SU-DHL-6 (cell line): ENCODE measurements at regions not wholly inside any gene's neighbourhood (a gene's known extent, or its start where the extent isn't known, plus 50 kb on each side); places are given as distances from the start of the nearest gene placed in this dataset.

ENCODE experiments used
- H2AFZ ChIP-seq: fragments of 200-600 bp; sonication (generic); 2 replicates; pipeline ENCODE4 v1.6.1; 2014; ENCODE audit warnings: low read depth, mild to moderate bottlenecking, moderate library complexity, mixed read lengths, antibody characterized with exemption, low read length; ENCODE audit not compliant: severe bottlenecking
- H3F3A ChIP-seq: fragments of 200-600 bp; shearing (Covaris generic); 2 replicates; pipeline ENCODE4 v1.6.0; 2016; ENCODE audit warnings: antibody characterized with exemption, mild to moderate bottlenecking; ENCODE audit not compliant: insufficient read depth
- H3K27ac ChIP-seq: fragments of 200-600 bp; sonication (generic); 2 replicates; pipeline ENCODE4 v1.5.1; 2016; ENCODE audit warnings: low read depth, mild to moderate bottlenecking, low read length, moderate library complexity, mixed read lengths
- H3K27me3 ChIP-seq: fragments of 200-600 bp; sonication (generic), shearing (Covaris generic); 2 replicates; pipeline ENCODE4 v1.6.0; 2014; ENCODE audit warnings: mild to moderate bottlenecking, low read length
- H3K36me3 ChIP-seq: fragments of 200-600 bp; sonication (generic); 2 replicates; pipeline ENCODE4 v1.6.1; 2014; ENCODE audit warnings: mild to moderate bottlenecking, low read length, mixed read lengths
- H3K4me2 ChIP-seq: fragments of 300-600, 200-600 bp; shearing (Covaris generic), sonication (generic); 2 replicates; pipeline ENCODE4 v1.6.0; 2014; ENCODE audit warnings: low read length, low read depth, mild to moderate bottlenecking; ENCODE audit not compliant: poor library complexity, severe bottlenecking
- H3K4me3 ChIP-seq: fragments of 200-600 bp; sonication (generic); 2 replicates; pipeline ENCODE4 v1.5.1; 2014; ENCODE audit warnings: antibody characterized with exemption, low read length, mild to moderate bottlenecking, mixed read lengths; ENCODE audit not compliant: insufficient read depth, poor library complexity, severe bottlenecking
- H3K79me2 ChIP-seq: fragments of 200-600 bp; sonication (generic); 2 replicates; pipeline ENCODE4 v1.6.1; 2014; ENCODE audit warnings: mild to moderate bottlenecking, low read length, moderate library complexity; ENCODE audit not compliant: insufficient read depth
- H3K9ac ChIP-seq: fragments of 200-600 bp; sonication (generic); 2 replicates; pipeline ENCODE4 v1.7.0; 2014; ENCODE audit warnings: mild to moderate bottlenecking, low read length
- H3K9me2 ChIP-seq: fragments of 200-600 bp; sonication (generic); replicated peaks from 2 replicates; pipeline ENCODE4 v1.6.1; 2014; ENCODE audit warnings: low read length; ENCODE audit not compliant: insufficient read depth
- H3K9me3 ChIP-seq: fragments of 200-600 bp; sonication (generic); 2 replicates; pipeline ENCODE4 v1.6.1; 2014; ENCODE audit warnings: low read length, mixed read lengths; ENCODE audit not compliant: insufficient read depth
- H4K20me1 ChIP-seq: fragments of 200-600 bp; sonication (generic); 2 replicates; pipeline ENCODE4 v1.6.1; 2014; ENCODE audit warnings: low read depth, mild to moderate bottlenecking, antibody characterized with exemption, low read length, moderate library complexity, mixed read lengths
- EZH2phosphoT487 ChIP-seq: fragments of 200-600 bp; sonication (generic), shearing (Covaris generic); conservative IDR thresholded peaks from 2 replicates; pipeline ENCODE4 v1.6.1; 2018; ENCODE audit warnings: mild to moderate bottlenecking, antibody characterized with exemption, low read length, moderate library complexity, mixed read lengths
- TF ChIP-seq, protein P1 (sequence below): fragments of 200-600 bp; sonication (generic); IDR thresholded peaks from one replicate; pipeline ENCODE4 v1.5.1; 2017; ENCODE audit warnings: antibody characterized with exemption, mild to moderate bottlenecking, low read length, moderate library complexity; ENCODE audit not compliant: insufficient read depth, poor library complexity, severe bottlenecking

DNA sequence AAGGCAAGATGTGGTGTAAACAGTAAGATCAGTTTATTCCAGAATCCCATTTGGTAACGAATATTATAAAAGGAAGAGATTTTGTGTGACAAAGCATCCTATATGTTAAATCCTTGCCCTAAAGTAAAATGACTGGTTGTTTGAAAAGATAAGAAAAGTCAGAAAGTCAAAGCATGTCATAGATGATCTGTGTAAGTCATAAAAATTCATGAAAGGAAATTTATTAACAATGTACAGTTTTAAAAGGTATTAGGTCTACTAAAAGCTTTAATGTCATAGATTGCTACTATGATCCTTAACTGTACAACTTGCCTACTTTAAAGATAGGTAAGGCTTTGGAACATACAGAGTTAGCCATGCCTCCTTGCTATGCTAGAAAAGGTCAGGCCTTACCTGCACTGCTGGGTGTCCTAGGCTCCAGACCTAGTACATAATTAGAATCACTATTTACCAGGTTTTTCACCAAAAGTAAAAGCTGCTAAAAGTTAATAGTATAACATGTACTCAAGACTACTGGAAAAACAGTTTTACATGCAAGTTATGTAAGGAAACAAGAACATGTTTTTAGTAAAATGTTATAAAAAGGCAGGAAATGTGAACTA is 1090.1 kb upstream of the ADGRB3 start:
- no peaks in the 10 kb centered on the region for H3K79me2 ChIP-seq
- no peak overlapping the region for H3K9ac ChIP-seq

DNA sequence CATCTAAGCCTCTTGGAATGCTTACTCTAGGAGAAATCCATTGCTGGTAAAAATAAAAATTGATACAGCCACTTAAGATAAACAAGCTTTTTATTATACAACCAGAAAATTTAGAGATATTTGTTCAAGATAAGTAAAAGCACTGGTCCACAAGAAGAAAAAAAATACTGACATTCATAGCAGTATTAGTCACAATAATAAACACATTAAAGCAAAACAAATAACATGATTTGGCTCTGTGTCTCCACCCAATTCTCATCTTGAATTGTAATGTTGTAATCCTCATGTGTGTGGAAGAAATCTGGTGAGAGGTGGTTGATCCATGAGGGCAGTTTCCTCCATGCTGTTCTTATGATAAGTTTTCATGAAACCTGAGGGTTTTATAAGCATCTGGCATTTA is 1093.5 kb upstream of the ADGRB3 start:
- H3K36me3 ChIP-seq, result 0 out of 2 replicates have a peak, but pooled peaks cover 4% of the 10 kb centered on the region
- peaks cover 36% of the 10 kb centered on the region; the same call in 1 of the 2 replicates for H3K9me3 ChIP-seq
- no peak overlapping the region for H3K4me2 ChIP-seq
- H3K9ac ChIP-seq, result no peak overlapping the region
- no peaks in the 10 kb centered on the region for H4K20me1 ChIP-seq
- no peaks in the 10 kb centered on the region for H3K27me3 ChIP-seq
- no peaks in the 10 kb centered on the region for H3K79me2 ChIP-seq
- H3K27ac ChIP-seq, result no peak overlapping the region
- H3K9me2 ChIP-seq, result no peaks in the 10 kb centered on the region
- TF ChIP-seq, protein P1, sequence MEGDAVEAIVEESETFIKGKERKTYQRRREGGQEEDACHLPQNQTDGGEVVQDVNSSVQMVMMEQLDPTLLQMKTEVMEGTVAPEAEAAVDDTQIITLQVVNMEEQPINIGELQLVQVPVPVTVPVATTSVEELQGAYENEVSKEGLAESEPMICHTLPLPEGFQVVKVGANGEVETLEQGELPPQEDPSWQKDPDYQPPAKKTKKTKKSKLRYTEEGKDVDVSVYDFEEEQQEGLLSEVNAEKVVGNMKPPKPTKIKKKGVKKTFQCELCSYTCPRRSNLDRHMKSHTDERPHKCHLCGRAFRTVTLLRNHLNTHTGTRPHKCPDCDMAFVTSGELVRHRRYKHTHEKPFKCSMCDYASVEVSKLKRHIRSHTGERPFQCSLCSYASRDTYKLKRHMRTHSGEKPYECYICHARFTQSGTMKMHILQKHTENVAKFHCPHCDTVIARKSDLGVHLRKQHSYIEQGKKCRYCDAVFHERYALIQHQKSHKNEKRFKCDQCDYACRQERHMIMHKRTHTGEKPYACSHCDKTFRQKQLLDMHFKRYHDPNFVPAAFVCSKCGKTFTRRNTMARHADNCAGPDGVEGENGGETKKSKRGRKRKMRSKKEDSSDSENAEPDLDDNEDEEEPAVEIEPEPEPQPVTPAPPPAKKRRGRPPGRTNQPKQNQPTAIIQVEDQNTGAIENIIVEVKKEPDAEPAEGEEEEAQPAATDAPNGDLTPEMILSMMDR, result no peak
- TF ChIP-seq EZH2phosphoT487, result no peak
- H2AFZ ChIP-seq, result no peak overlapping the region
- H3K4me3 ChIP-seq, result no peak overlapping the region
- no peaks in the 10 kb centered on the region for H3F3A ChIP-seq

More for the DNA sequence above, 1090.1 kb upstream of the ADGRB3 start:
- Histone ChIP-seq H3K27ac (no peak overlapping the region), H3K9me2 (no peaks in the 10 kb centered on the region), H3K9me3 (peaks cover 48% of the 10 kb centered on the region; the same call in 1 of the 2 replicates), H3K4me3 (no peak overlapping the region), H2AFZ (no peak overlapping the region), H3K36me3 (0 out of 2 replicates have a peak, but pooled peaks cover 4% of the 10 kb centered on the region), H3K4me2 (no peak overlapping the region), H4K20me1 (no peaks in the 10 kb centered on the region), H3K27me3 (no peaks in the 10 kb centered on the region), H3F3A (no peaks in the 10 kb centered on the region)
- TF ChIP-seq, protein P1, result no peak
- TF ChIP-seq EZH2phosphoT487, result no peak

DNA sequence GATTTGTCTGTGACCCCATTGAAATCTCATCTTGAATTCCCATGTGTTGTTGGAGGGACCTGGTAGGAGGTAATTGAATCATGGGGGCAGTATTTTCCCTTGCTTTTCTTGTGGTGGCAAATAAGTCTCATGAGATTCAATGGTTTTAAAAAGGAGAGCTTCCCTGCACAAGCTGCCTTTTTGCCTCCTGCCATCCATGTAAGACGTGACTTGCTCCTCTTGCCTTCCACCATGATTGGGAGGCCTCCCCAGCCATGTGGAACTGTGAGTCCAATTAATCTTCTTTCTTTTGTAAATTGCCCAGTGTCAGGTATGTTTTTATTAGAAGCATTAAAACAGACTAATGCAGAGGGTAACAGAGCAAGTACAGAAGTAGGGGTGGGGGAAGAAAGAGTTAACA is 1097.0 kb upstream of the ADGRB3 start:
- no peak for TF ChIP-seq EZH2phosphoT487
- TF ChIP-seq, protein P1, result no peak
- Histone ChIP-seq H3K27me3 (no peaks in the 10 kb centered on the region), H3F3A (no peaks in the 10 kb centered on the region), H3K36me3 (no peaks in the 10 kb centered on the region), H3K9me2 (no peaks in the 10 kb centered on the region), H3K4me2 (no peak overlapping the region), H3K9me3 (peaks cover 13% of the 10 kb centered on the region; the same call in 1 of the 2 replicates), H3K4me3 (no peak overlapping the region), H4K20me1 (no peaks in the 10 kb centered on the region), H3K79me2 (no peaks in the 10 kb centered on the region), H3K9ac (no peak overlapping the region), H3K27ac (no peak overlapping the region), H2AFZ (no peak overlapping the region)
